ENCODE measurements at regions not wholly inside any gene's neighbourhood (a gene's known extent, or its start where the extent isn't known, plus 50 kb on each side); places are given as distances from the start of the nearest gene placed in this dataset.

GRCh38 chr1:189274267-189274666 lies 1203.4 kb downstream of the BRINP3 start:
- Histone ChIP-seq H3F3A (ENCODE audit: insufficient read depth) (no peaks in the 10 kb centered on the region), H3K9me3 (ENCODE audit: low read depth) (peaks cover 5% of the 10 kb centered on the region), H4K20me1 (ENCODE audit: insufficient read depth) (no peaks in the 10 kb centered on the region), H3K36me3 (ENCODE audit: low read depth) (no peaks in the 10 kb centered on the region), H3K9ac (no peak overlapping the region), H3K9me2 (ENCODE audit: insufficient read depth) (no peaks in the 10 kb centered on the region), H3K4me2 (ENCODE audit: unreplicated experiment) (no peak overlapping the region), H3K4me1 (ENCODE audit: insufficient read depth) (no peaks in the 10 kb centered on the region), H3K27ac (no peak overlapping the region), H2AFZ (no peak overlapping the region), H3K79me2 (ENCODE audit: insufficient read depth) (no peaks in the 10 kb centered on the region), H3K4me3 (no peak overlapping the region), H3K27me3 (replicated peaks; ENCODE audit: insufficient read depth) (no peaks in the 10 kb centered on the region)
- in situ Hi-C loops (cut with MboI), result no loop called here
- DNase-seq, result no peak
- TF ChIP-seq EZH2phosphoT487 (IDR thresholded peaks at IDR 0.05; ENCODE audit: insufficient read depth, low read depth), result no peak
- no peak for TF ChIP-seq EZH2 (IDR thresholded peaks at IDR 0.05; ENCODE audit: insufficient read depth, poor library complexity, severe bottlenecking)
- WGBS, 2 experiments (ENCODE audit: low coverage in 1 of 2, low lambda C conversion rate in 2 of 2, missing lambda C conversion rate in 2 of 2), result 14 to 20% methylated on average over 1 of the region's 1 CpG

DNA sequence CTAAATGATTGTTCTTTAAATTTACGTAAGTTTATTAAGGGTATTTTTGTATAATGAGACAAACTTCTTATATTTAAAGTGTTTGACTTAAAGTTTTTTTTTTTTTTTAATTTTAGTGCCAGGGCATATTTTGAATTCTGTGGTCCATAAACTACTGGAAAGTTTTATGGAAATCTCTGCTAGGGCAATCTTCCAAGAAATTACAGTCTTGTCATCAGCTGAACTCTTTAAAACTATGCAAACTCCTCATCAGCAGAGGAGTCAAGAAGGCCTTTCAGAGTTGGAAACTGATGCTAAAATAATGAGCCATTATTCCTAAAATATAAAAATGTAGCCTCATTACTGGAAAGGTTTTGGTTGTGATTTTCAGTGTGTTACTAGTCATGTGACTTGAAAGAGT lies 1201.9 kb downstream of the BRINP3 start:
- Histone ChIP-seq H2AFZ (no peak overlapping the region), H3K27ac (no peak overlapping the region), H3K79me2 (ENCODE audit: insufficient read depth) (no peaks in the 10 kb centered on the region), H3K27me3 (replicated peaks; ENCODE audit: insufficient read depth) (no peaks in the 10 kb centered on the region), H3K9me3 (ENCODE audit: low read depth) (peaks cover 5% of the 10 kb centered on the region), H3K36me3 (ENCODE audit: low read depth) (no peaks in the 10 kb centered on the region), H4K20me1 (ENCODE audit: insufficient read depth) (no peaks in the 10 kb centered on the region), H3K9me2 (ENCODE audit: insufficient read depth) (no peaks in the 10 kb centered on the region), H3F3A (ENCODE audit: insufficient read depth) (no peaks in the 10 kb centered on the region), H3K4me3 (no peak overlapping the region), H3K9ac (no peak overlapping the region), H3K4me1 (ENCODE audit: insufficient read depth) (no peaks in the 10 kb centered on the region), H3K4me2 (ENCODE audit: unreplicated experiment) (no peak overlapping the region)
- 32 to 33% methylated on average over 1 of the region's 1 CpG for WGBS, 2 experiments (ENCODE audit: low coverage in 1 of 2, low lambda C conversion rate in 2 of 2, missing lambda C conversion rate in 2 of 2)
- DNase-seq, result no peak
- TF ChIP-seq EZH2phosphoT487 (IDR thresholded peaks at IDR 0.05; ENCODE audit: insufficient read depth, low read depth) (no peak), EZH2 (IDR thresholded peaks at IDR 0.05; ENCODE audit: insufficient read depth, poor library complexity, severe bottlenecking) (no peak)
- in situ Hi-C loops (cut with MboI), result no loop called here

DNA sequence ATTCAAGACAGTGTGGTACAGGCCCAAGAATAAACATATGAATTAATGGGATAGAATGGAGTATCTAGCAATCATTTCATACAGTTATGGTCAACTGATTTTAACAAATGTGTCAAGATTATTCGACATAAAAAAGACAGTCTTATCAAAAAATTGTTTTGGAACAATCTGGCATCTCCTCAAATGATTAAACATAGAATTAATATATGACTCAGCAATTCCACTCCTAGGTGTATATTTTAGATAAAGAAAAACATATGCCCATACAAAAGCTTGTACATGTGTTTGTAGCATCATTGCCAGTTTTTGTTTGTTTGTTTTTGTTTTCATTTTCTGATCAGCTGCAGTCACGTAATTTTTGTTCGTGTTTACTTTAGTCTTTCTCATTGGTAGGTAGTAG lies 1188.3 kb downstream of the BRINP3 start:
- Histone ChIP-seq H3K9me2 (ENCODE audit: insufficient read depth) (no peaks in the 10 kb centered on the region), H3K9ac (no peak overlapping the region), H3K36me3 (ENCODE audit: low read depth) (no peaks in the 10 kb centered on the region), H3K27me3 (replicated peaks; ENCODE audit: insufficient read depth) (no peaks in the 10 kb centered on the region), H3K79me2 (ENCODE audit: insufficient read depth) (no peaks in the 10 kb centered on the region), H3F3A (ENCODE audit: insufficient read depth) (no peaks in the 10 kb centered on the region), H2AFZ (no peak overlapping the region), H3K4me2 (ENCODE audit: unreplicated experiment) (no peak overlapping the region), H3K9me3 (ENCODE audit: low read depth) (no peaks in the 10 kb centered on the region), H3K27ac (no peak overlapping the region), H3K4me3 (no peak overlapping the region), H3K4me1 (ENCODE audit: insufficient read depth) (no peaks in the 10 kb centered on the region), H4K20me1 (ENCODE audit: insufficient read depth) (no peaks in the 10 kb centered on the region)
- 18% methylated on average over 3 of the region's 3 CpGs for WGBS, 2 experiments (ENCODE audit: low coverage in 1 of 2, low lambda C conversion rate in 2 of 2, missing lambda C conversion rate in 2 of 2)
- TF ChIP-seq EZH2phosphoT487 (IDR thresholded peaks at IDR 0.05; ENCODE audit: insufficient read depth, low read depth), result no peak
- no peak for TF ChIP-seq EZH2 (IDR thresholded peaks at IDR 0.05; ENCODE audit: insufficient read depth, poor library complexity, severe bottlenecking)
- in situ Hi-C loops (cut with MboI), result no loop called here
- no peak for DNase-seq

DNA sequence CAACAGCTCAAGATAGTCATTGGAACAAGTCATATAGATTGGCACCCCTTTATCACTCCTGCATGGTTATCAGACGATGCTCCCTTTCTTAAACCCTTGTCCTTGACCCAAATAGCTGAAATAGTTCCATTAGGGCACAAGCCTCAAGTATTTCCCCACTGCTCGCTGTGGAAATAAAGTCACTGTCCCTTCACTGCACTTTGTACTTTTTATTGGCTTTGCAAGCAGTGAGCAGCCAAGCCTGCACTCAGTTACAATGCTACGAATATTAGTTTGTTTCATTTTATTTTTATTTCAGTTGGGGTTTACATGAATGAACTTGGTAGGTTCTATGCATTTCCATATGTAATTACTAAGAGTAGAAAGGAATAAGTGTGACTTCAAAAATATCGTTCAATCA lies 1176.4 kb downstream of the BRINP3 start:
- DNase-seq, result no peak
- H3F3A ChIP-seq (ENCODE audit: insufficient read depth), result no peaks in the 10 kb centered on the region
- no peaks in the 10 kb centered on the region for H3K36me3 ChIP-seq (ENCODE audit: low read depth)
- H3K9me3 ChIP-seq (ENCODE audit: low read depth), result peaks cover 8% of the 10 kb centered on the region
- no peak overlapping the region for H3K27ac ChIP-seq
- H4K20me1 ChIP-seq (ENCODE audit: insufficient read depth), result no peaks in the 10 kb centered on the region
- H3K4me1 ChIP-seq (ENCODE audit: insufficient read depth), result no peaks in the 10 kb centered on the region
- in situ Hi-C loops (cut with MboI), result no loop called here
- H3K9me2 ChIP-seq (ENCODE audit: insufficient read depth), result no peaks in the 10 kb centered on the region
- no peak overlapping the region for H3K4me2 ChIP-seq (ENCODE audit: unreplicated experiment)
- no peak overlapping the region for H2AFZ ChIP-seq
- TF ChIP-seq EZH2phosphoT487 (IDR thresholded peaks at IDR 0.05; ENCODE audit: insufficient read depth, low read depth) (no peak), EZH2 (IDR thresholded peaks at IDR 0.05; ENCODE audit: insufficient read depth, poor library complexity, severe bottlenecking) (no peak)
- 13 to 16% methylated on average over 4 of the region's 4 CpGs for WGBS, 2 experiments (ENCODE audit: low coverage in 1 of 2, low lambda C conversion rate in 2 of 2, missing lambda C conversion rate in 2 of 2)
- H3K79me2 ChIP-seq (ENCODE audit: insufficient read depth), result no peaks in the 10 kb centered on the region
- no peak overlapping the region for H3K4me3 ChIP-seq
- H3K9ac ChIP-seq, result no peak overlapping the region
- no peaks in the 10 kb centered on the region for H3K27me3 ChIP-seq (replicated peaks; ENCODE audit: insufficient read depth)

GRCh38 chr1:189305279-189305678 lies 1172.4 kb downstream of the BRINP3 start:
- DNase-seq, result no peak
- whole genome bisulfite sequencing, 2 experiments (ENCODE audit: low coverage in 1 of 2, low lambda C conversion rate in 2 of 2, missing lambda C conversion rate in 2 of 2), result 11 to 19% methylated on average over 2 of the region's 2 CpGs
- H3K9me3 ChIP-seq (ENCODE audit: low read depth), result peaks cover 8% of the 10 kb centered on the region

More at GRCh38 chr1:189305279-189305678, 1172.4 kb downstream of the BRINP3 start:
- H3F3A ChIP-seq (ENCODE audit: insufficient read depth), result no peaks in the 10 kb centered on the region
- no peak overlapping the region for H2AFZ ChIP-seq
- in situ Hi-C loops (cut with MboI), result no loop called here
- H3K36me3 ChIP-seq (ENCODE audit: low read depth), result no peaks in the 10 kb centered on the region
- H3K9me2 ChIP-seq (ENCODE audit: insufficient read depth), result no peaks in the 10 kb centered on the region
- no peak overlapping the region for H3K9ac ChIP-seq
- no peaks in the 10 kb centered on the region for H3K4me1 ChIP-seq (ENCODE audit: insufficient read depth)
- no peaks in the 10 kb centered on the region for H3K79me2 ChIP-seq (ENCODE audit: insufficient read depth)
- H4K20me1 ChIP-seq (ENCODE audit: insufficient read depth), result no peaks in the 10 kb centered on the region
- H3K27me3 ChIP-seq (replicated peaks; ENCODE audit: insufficient read depth), result no peaks in the 10 kb centered on the region
- H3K4me3 ChIP-seq, result no peak overlapping the region
- TF ChIP-seq EZH2 (IDR thresholded peaks at IDR 0.05; ENCODE audit: insufficient read depth, poor library complexity, severe bottlenecking) (no peak), EZH2phosphoT487 (IDR thresholded peaks at IDR 0.05; ENCODE audit: insufficient read depth, low read depth) (no peak)
- H3K27ac ChIP-seq, result no peak overlapping the region
- no peak overlapping the region for H3K4me2 ChIP-seq (ENCODE audit: unreplicated experiment)
